ENCODE measurements at regions not wholly inside any gene's neighbourhood (a gene's known extent, or its start where the extent isn't known, plus 50 kb on each side); places are given as distances from the start of the nearest gene placed in this dataset.
"Not testable (repeated sequence)": the region's sequence is repeated elsewhere in the genome, so short reads cannot be mapped to it uniquely, and the experiment has no call there.

DNA sequence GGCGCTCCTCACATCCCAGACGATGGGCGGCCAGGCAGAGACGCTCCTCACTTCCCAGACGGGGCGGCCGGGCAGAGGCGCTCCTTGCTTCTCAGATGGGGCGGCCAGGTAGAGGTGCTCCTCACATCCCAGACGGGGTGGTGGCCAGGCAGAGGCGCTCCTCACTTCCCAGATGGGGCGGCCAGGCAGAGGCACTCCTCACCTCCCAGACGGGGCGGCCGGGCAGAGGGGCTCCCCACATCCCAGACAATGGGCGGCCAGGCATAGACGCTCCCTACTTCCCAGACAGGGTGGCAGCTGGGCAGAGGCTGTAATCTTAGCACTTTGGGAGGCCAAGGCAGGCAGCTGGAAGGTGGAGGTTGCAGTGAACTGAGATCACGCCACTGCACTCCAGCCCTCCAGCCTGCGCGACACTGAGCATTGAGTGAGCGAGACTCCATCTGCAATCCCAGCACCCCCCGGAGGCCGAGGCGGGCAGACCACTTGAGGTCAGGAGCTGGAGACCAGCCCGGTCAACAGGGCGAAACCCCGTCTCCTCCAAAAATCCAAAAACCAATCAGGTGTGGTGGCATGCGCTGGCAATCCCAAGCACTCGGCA lies 833.7 kb upstream of the RAG2 start:
- not testable (repeated sequence) for DNase-seq (ENCODE audit: low read depth)

DNA sequence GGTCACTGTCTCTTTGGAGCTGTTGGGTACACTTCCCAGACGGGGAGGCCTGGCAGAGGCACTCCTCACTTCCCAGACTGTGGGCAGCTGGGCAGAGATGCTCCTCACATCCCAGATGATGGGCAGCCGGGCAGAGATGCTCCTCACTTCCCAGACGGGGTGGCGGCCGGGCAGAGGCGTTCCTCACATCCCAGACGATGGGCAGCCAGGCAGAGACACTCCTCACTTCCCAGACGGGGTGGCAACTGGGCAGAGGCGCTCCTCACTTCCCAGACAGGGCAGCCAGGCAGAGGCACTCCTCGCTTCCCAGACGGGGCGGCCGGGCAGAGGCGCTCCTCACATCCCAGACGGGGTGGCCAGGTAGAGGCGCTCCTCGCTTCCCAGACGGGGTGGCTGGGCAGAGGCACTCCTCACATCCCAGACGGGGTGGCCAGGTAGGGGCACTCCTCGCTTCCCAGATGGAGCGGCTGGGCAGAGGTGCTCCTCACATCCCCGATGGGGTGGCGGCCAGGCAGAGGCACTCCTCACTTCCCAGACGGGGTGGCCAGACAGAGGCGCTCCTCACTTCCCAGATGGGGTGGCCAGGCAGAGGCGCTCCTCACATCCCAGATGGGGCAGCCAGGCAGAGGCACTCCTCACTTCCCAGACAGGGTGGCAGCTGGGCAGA lies 833.1 kb upstream of the RAG2 start:
- DNase-seq (ENCODE audit: low read depth): not testable (repeated sequence)

DNA sequence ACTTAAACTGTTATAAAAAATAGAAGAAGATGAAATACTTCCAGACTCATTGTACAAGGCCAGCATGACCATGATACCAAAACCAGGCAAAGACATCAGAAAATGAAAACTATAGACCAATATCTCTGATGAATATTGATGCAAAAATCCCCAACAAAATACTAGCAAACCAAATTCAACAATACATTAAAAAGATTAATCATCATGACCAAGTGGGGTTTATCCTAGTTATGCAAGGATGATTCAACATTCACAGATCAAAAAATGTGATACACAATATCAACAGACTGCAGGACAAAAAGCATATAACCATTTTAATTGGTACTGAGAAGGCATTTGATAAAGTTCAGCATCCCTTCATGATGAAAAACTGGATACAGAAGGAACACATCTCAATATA lies 824.5 kb upstream of the RAG2 start:
- no peak for DNase-seq (ENCODE audit: low read depth)

GRCh38 chr11:37411289-37411688 lies 813.3 kb upstream of the RAG2 start:
- DNase-seq (ENCODE audit: low read depth): no peak

DNA sequence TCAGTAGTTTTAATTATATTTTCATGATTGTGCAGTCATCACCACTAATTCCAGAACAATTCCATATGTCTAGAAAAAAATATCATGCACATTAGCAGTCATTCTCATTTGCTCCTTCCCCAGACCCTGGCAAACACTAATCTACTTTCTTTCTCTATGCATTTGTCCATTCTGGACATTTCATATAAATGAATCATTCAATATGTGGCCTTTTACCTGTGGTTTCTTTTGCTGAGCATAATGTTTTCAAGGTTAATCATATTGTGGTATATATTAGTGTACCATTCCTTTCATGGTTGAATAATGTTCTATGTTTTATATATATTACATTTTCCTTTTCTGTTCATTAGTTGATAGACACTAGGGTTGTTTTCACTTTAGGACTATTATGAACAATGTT lies 811.1 kb upstream of the RAG2 start:
- DNase-seq (ENCODE audit: low read depth): no peak

DNA sequence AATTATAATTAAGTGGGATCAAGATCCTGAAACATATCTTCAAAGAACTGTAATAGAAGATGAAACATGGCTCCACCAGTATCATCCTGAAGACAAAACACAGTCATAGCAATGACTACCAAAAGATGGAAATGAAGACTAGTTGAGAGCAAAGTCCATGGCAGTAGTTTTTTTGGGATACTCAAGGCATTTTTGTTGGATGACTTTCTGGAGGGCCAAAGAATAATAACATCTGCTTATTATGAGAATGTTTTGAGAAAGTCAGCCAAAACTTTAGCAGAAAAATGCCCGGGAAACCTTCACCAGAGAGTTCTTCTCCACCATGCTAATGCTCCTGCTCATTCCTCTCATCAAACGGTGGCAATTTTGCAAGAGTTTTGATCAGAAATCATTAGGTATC lies 809.4 kb upstream of the RAG2 start:
- no peak for DNase-seq (ENCODE audit: low read depth)

GRCh38 chr11:37406651-37407050 lies 808.6 kb upstream of the RAG2 start:
- no peak for DNase-seq (ENCODE audit: low read depth)

DNA sequence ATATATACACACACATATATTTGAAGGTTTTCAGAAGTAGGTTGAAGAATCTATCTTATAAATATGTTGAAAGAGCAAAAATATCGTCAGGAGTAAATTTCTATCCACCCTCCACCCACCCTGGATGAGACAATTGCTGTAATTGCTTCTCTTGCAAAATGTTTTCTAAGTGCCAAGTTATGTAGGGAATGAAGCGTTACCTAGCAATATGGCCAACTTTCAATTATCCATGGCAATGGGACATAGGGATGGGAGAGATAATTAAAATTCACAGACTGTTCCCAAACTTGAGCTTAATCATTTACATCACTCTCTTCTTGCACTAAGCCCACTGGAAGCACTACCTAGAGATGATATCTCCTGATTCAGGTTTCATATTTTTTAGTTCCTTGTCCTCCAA lies 806.2 kb upstream of the RAG2 start:
- no peak for DNase-seq (ENCODE audit: low read depth)

DNA sequence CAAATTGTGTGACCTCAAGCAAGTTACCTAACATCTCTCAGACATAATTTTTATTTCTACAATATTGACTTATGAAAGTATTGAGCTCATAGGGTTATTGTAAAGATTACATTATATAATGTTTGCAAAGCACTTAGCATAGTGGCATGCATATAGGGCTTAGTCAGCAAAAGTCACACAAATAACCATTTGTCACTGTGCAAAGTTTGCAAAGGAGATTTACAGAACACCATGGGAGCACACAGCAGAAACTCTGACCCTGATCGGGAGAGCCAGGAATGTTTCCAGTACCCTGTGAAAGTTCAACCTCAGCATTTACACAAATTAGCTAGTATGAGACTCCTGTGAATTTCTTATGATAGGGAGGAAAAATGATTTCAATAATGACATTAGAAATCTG lies 804.6 kb upstream of the RAG2 start:
- no peak for DNase-seq (ENCODE audit: low read depth)

DNA sequence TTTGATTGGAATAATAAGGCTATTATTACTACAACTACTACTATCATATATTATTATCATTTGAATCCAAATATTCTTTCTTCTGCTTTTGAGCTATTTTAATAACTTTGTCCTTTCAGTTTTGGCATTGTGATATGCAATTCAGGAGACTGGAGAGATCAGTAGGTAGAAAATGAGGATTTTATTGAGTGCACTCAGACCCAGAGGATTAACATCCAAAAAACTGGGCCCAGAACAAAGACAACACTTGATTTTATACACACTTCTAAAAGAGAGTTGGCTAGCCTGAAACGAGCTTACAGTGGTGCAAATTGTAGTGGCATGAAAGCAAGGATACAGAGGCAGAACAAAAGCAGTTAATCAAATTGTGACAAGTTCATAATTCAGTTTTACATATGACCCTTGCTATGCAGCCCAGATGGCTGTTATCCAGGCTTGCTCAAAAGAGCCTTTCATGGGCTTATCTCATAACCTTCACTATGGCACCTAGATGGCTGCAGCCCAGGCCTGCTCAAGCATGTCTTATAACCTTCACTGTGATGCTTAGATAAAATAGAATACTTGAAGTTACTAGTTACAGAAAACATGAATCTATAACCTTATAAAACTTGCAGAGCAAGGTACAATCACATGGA lies 796.3 kb upstream of the RAG2 start:
- DNase-seq (ENCODE audit: low read depth): no peak

DNA sequence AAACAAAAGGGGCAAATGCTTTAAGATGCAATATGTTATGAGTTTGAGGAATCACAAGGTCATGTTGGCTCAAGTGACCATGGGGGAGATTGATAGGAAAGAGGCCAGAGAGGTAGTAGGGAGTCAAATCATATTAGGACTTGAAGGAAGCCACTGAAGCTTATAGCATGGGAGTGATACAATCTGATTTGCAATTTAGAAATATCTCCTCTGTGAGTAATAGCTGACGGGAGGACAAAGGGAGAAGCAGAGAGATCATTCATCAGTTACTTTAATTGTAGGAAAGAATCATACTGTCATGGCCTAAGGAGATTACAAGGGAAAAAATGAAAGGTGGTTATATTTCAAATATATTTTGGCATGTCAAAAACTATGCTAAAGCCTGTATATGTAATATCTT lies 793.6 kb upstream of the RAG2 start:
- DNase-seq (ENCODE audit: low read depth): no peak

DNA sequence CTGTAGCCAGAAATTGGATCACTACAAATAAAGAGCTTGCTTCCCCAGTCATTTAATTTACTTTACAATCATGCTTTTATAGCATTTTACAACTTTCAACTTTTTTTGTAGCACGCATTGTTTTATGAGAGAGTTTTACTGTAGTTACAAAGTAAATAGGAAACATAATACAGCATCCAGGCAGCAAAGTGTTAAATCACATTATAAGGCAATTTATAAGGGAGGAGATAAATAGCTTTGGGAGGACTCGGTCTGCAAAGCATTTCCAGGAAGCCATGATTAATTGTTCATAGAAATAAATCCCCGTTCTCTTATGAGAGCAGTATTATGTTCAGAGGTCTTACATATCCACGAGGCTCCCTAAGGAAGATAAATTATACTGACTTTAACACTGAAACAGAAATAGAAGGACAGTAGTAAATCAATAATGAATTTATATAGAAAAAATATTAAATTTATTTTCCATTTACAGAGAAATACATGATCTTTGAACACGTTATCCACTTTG lies 792.6 kb upstream of the RAG2 start:
- DNase-seq (ENCODE audit: low read depth): no peak

- DNase-seq (ENCODE audit: low read depth): no peak
Observed at GRCh38 chr11:37378958-37379357, 780.9 kb upstream of the RAG2 start.

DNA sequence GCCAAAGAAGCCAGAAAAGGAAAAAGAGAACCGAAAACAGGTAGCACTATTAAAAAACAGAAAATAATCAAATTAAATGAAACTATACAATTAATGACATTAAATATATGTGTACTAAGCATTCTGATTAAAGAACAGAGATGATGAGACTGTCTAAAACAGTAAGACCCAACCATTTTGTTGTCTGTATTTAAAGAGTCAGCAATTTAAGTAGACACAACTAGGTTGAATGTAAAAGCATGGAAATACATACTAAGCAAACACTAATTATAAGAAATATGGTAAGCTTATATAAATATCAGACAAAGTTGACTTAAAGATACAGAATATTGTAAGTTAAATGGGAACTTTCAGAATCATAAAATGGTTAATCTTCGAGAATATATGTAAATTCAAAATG lies 774.6 kb upstream of the RAG2 start:
- DNase-seq (ENCODE audit: low read depth): no peak

DNA sequence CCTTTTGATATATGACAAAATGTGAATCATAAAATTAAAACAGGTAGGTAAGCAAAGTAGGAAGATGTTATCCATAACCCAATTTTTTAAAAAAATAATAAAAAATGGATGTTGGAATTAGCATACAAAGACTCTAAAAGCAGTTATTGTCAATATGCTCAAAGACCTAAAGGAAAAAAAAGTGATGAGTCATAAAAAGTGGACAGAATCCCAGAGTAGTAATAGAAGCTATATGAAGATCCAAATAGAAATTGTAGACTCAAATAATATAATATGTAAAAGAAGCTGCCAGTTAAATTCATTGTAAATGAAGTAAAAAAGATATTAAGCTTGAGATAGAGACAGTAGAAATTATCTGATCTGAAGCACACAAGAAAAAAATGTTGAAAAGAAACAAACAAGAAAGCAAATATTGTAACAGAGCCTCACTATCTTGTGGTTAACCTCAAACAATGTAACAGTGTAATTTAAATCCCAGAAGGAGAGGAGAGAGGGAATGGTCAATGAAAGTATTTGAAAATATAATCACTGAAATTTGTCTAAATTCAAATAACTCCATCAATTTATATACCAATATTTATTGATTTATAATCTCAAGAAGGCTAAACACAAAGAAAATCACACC lies 773.4 kb upstream of the RAG2 start:
- DNase-seq (ENCODE audit: low read depth): no peak

- DNase-seq (ENCODE audit: low read depth): no peak
Observed at GRCh38 chr11:37370817-37371216, 772.8 kb upstream of the RAG2 start.

DNA sequence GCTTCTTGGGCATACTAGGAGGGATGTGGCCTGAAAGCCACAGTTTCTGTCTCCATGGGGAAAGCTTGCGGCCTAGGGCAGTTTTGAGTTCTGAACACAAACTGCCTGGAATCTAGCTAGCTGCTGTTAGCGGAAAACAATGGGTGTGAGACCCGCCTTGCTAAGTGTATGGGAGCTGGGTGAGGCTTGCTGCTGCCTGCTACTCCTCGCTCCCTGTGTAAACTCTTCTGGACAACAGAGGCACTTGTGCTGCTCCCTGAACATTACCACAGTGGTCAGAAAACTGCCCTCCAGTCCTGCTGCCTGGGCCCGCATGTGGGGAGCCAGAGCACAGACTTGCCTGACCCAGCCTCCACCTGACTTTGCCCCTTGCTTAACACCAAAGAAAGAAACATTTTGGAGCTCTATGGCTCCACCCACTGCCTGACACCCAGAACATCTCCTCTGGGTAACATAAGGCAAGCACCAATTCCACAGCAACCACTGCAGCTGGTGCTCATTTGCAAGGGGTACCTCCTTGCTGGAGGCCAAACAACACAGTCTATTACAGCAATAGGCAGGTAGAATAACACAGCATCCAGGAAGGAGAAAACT lies 766.3 kb upstream of the RAG2 start:
- no peak for DNase-seq (ENCODE audit: low read depth)

DNA sequence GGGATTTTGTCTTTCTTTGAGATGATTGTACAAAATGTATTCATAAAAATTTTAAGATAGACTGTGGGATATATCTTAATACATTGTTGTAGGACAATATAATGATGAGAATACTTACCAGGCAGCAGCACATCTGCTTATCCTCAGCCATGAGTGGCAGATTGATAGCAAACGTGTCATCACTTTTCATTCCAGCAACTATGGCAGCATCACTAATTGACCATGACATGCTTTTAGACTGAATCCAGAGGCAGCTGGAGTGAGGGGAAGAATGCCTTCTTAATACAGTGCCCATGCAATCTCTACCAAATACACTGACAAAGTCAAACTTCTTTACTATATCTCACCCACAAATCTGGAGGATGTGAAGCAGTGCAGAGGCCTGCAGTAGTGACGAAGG lies 755.2 kb upstream of the RAG2 start:
- DNase-seq (ENCODE audit: low read depth): no peak

GRCh38 chr11:37352485-37352884 lies 754.4 kb upstream of the RAG2 start:
- DNase-seq (ENCODE audit: low read depth): no peak

DNA sequence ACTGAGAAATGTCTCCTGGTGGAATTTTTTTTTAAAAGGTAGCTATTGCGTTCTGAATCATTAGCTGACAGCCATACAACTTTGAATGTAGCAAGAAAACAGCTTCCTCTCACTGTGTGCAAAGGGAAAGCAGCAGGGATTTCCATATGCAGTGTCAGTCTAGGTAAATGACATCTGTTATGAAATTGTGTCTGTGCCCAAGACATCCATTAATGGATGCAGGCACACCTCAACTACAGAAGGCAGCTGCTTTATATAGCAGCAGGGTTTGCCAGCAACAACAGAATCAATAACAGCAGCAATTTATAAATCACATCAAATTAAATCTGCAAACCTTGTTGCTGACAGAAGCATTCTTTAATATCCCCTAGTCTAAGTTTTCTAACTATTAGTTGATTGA lies 745.3 kb upstream of the RAG2 start:
- DNase-seq (ENCODE audit: low read depth): no peak

GRCh38 chr11:37336401-37336800 lies 738.4 kb upstream of the RAG2 start:
- DNase-seq (ENCODE audit: low read depth): no peak

DNA sequence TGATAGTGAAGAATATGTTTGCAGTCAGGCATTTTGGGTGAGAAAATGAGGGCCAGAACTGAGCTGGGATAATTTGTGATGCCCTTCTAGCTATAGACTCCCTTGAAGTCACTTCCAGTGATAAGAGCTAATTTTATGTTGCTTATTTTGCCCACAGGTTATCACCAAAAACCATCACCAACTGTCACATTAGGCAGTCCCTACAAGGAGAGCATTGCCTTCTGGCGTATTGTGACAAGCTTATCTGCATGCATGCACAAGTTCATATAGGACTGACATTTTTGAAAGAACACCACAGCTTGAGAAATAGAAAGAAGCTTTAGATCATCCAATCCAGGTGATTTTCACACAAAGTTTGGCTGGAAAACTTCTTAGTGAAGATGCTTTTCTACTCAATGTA lies 735.3 kb upstream of the RAG2 start:
- DNase-seq (ENCODE audit: low read depth): no peak

- no peak for DNase-seq (ENCODE audit: low read depth)
Observed at GRCh38 chr11:37323843-37324242, 725.8 kb upstream of the RAG2 start.

Data from T-helper 22 cell (primary cell).